ENCODE measurements at regions not wholly inside any gene's neighbourhood (a gene's known extent, or its start where the extent isn't known, plus 50 kb on each side); places are given as distances from the start of the nearest gene placed in this dataset.
"Not testable (repeated sequence)": the region's sequence is repeated elsewhere in the genome, so short reads cannot be mapped to it uniquely, and the experiment has no call there.

- Histone ChIP-seq H3K4me3 (no peak overlapping the region), H3K4me1 (no peaks in the 10 kb centered on the region), H3K36me3 (no peaks in the 10 kb centered on the region), H3K27ac (no peak overlapping the region), H3K9me3 (no peaks in the 10 kb centered on the region), H3K27me3 (no peaks in the 10 kb centered on the region)
- WGBS, 4 donors, result 69 to 86% (median 77%) methylated on average over 1 of the region's 1 CpG
- TF ChIP-seq, protein P1, sequence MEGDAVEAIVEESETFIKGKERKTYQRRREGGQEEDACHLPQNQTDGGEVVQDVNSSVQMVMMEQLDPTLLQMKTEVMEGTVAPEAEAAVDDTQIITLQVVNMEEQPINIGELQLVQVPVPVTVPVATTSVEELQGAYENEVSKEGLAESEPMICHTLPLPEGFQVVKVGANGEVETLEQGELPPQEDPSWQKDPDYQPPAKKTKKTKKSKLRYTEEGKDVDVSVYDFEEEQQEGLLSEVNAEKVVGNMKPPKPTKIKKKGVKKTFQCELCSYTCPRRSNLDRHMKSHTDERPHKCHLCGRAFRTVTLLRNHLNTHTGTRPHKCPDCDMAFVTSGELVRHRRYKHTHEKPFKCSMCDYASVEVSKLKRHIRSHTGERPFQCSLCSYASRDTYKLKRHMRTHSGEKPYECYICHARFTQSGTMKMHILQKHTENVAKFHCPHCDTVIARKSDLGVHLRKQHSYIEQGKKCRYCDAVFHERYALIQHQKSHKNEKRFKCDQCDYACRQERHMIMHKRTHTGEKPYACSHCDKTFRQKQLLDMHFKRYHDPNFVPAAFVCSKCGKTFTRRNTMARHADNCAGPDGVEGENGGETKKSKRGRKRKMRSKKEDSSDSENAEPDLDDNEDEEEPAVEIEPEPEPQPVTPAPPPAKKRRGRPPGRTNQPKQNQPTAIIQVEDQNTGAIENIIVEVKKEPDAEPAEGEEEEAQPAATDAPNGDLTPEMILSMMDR (IDR thresholded peaks at IDR 0.05), result no peak
- TF ChIP-seq POLR2A (IDR thresholded peaks at IDR 0.05), result no peak
- ATAC-seq (no peak), DNase-seq (no peak)
- intact Hi-C loops (cut with DNase I), result no loop called here
Observed at GRCh38 chr13:84096216-84096615, 213.9 kb upstream of the SLITRK1 start.

DNA sequence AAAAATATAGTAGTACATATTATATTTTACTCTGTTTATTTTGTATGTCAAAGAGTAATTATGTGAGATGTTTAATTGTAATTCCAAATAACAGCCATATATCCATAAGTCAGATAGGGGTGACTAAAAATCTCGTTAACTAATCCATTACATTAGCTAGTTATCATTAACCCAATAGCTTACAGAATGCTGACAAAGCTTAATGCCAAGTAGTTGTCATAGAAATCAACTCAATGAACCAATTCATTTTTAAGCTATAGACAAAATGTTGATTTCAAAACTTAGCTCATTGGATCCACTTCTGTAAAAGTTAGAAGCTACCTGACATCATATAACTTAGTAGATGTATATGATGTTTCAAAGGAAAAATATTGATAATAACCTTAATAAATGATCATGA lies 206.7 kb upstream of the SLITRK1 start:
- H3K27me3 ChIP-seq, result no peaks in the 10 kb centered on the region
- intact Hi-C loops (cut with DNase I), result no loop called here
- 54 to 65% (median 54%) methylated on average over 1 of the region's 1 CpG for WGBS, 4 donors
- no peaks in the 10 kb centered on the region for H3K4me1 ChIP-seq
- no peaks in the 10 kb centered on the region for H3K36me3 ChIP-seq
- DNase-seq, result no peak
- no peak for ATAC-seq
- peaks cover 0 to 11% (median 0%) of the 10 kb centered on the region in 12 donors for H3K9me3 ChIP-seq
- H3K4me3 ChIP-seq, result no peak overlapping the region
- H3K27ac ChIP-seq, result no peak overlapping the region
- TF ChIP-seq POLR2A (IDR thresholded peaks at IDR 0.05), result no peak
- TF ChIP-seq, protein P1 (IDR thresholded peaks at IDR 0.05), result no peak

DNA sequence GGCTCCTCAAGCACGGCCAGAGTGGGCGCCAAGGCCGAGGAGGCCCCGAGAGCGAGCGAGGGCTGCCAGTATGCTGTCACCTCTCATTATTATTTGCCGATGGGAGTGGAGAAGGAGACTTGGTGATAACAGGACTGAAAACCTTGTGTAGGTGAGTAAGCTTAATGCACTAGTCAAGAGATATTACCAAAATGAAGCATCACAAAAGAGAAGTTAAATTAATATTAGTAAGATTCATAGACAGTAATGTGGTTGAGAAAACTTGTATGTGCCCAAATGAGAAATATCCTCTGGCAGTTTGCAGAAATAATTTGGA lies 204.5 kb upstream of the SLITRK1 start:
- Histone ChIP-seq H3K4me1 (no peaks in the 10 kb centered on the region), H3K4me3 (peak overlapping the region in 1 of 12 donors; percentile 20), H3K27ac (no peak overlapping the region), H3K9me3 (peaks cover 0 to 11% (median 0%) of the 10 kb centered on the region in 12 donors), H3K27me3 (no peaks in the 10 kb centered on the region), H3K36me3 (no peaks in the 10 kb centered on the region)
- intact Hi-C loops (cut with DNase I), result no loop called here
- no peak for ATAC-seq
- 81 to 97% (median 86%) methylated on average over 7 of the region's 7 CpGs for whole genome bisulfite sequencing, 4 donors
- DNase-seq, result no peak
- TF ChIP-seq POLR2A (IDR thresholded peaks at IDR 0.05), result no peak
- TF ChIP-seq, protein P1 (IDR thresholded peaks at IDR 0.05), result no peak

GRCh38 chr13:84086098-84086846 lies 204.0 kb upstream of the SLITRK1 start:
- H3K27ac ChIP-seq; ATAC-seq; H3K36me3 ChIP-seq; H3K27me3 ChIP-seq; intact Hi-C loops (cut with DNase I); H3K4me1 ChIP-seq: not testable (repeated sequence)
- H3K9me3 ChIP-seq, result peaks cover 0 to 11% (median 0%) of the 10 kb centered on the region in 12 donors
- DNase-seq, result peak in 1 of 5 donors; percentile 47
- 75 to 93% (median 88%) methylated on average over 30 to 49 of the region's 49 CpGs for WGBS, 4 donors
- H3K4me3 ChIP-seq, result peak overlapping the region in 2 of 12 donors; percentile 7 to 20

DNA sequence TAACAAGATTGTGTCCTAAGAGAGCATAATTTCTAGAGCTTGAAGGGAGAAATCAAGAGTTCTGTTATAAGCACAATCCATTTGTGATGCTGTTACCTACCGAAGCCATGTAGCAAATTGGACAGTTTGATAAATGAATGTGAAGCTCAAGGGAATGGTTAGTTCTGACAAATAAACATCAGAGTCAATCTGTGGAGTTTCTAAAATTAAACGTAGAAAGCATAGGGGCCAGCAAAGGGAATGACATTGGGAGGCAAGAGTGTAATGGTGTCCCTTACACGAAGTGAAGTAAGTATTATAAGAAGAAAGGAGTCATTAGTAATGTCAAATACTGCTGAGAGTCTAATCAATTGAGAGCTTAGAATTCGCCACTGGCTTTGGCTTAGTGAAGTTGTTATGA lies 200.2 kb upstream of the SLITRK1 start:
- Histone ChIP-seq H3K9me3 (peaks cover 0 to 8% (median 0%) of the 10 kb centered on the region in 12 donors), H3K27me3 (no peaks in the 10 kb centered on the region), H3K36me3 (no peaks in the 10 kb centered on the region), H3K4me3 (no peak overlapping the region), H3K4me1 (no peaks in the 10 kb centered on the region), H3K27ac (no peak overlapping the region)
- TF ChIP-seq, protein P1 (IDR thresholded peaks at IDR 0.05), result no peak
- TF ChIP-seq POLR2A (IDR thresholded peaks at IDR 0.05), result no peak
- 72 to 78% (median 72%) methylated on average over 4 of the region's 4 CpGs for WGBS, 4 donors
- DNase-seq, result no peak
- intact Hi-C loops (cut with DNase I), result no loop called here
- ATAC-seq, result no peak
